Liver (tissue), 7 donors: ENCODE measurements at regions not wholly inside any gene's neighbourhood (a gene's known extent, or its start where the extent isn't known, plus 50 kb on each side); places are given as distances from the start of the nearest gene placed in this dataset.

ENCODE experiments used
- DNase-seq: peaks from one replicate; pipeline ENCODE4 v3.0.0-alpha.2; 2017; ENCODE audit warnings: low spot score
- H3K27ac ChIP-seq, 2 donors: one replicate each; pipeline ENCODE4 v1.7.0; 2013; ENCODE audit warnings: inconsistent platforms in 2 of 2, low read length in 2 of 2, control low read depth in 1 of 2, low read depth in 1 of 2, mild to moderate bottlenecking in 1 of 2
- H3K27me3 ChIP-seq, 4 donors: one replicate each; pipeline versions ENCODE4 v1.6.1 to v1.7.0; 2013; ENCODE audit warnings: low read length in 3 of 4, inconsistent platforms in 1 of 4, mild to moderate bottlenecking in 1 of 4, moderate library complexity in 1 of 4; ENCODE audit not compliant: control insufficient read depth in 4 of 4, insufficient read depth in 4 of 4
- H3K36me3 ChIP-seq, 4 donors: one replicate each; pipeline versions ENCODE4 v1.6.1 to v1.7.0; 2013; ENCODE audit warnings: low read length in 3 of 4, mild to moderate bottlenecking in 3 of 4, low read depth in 1 of 4, moderate library complexity in 1 of 4; ENCODE audit not compliant: control insufficient read depth in 4 of 4, insufficient read depth in 3 of 4
- H3K4me1 ChIP-seq, 4 donors: one replicate each; pipeline versions ENCODE4 v1.6.1 to v1.7.0; 2013; ENCODE audit warnings: low read length in 3 of 4, mild to moderate bottlenecking in 3 of 4, moderate library complexity in 1 of 4; ENCODE audit not compliant: control insufficient read depth in 4 of 4, insufficient read depth in 4 of 4
- H3K4me3 ChIP-seq, 3 donors: one replicate each; pipeline versions ENCODE4 v1.6.1 to v1.7.0; 2013; ENCODE audit warnings: low read length in 3 of 3, control low read depth in 1 of 3, low read depth in 1 of 3, mild to moderate bottlenecking in 1 of 3
- H3K9ac ChIP-seq, 2 donors: one replicate each; pipeline ENCODE4 v1.7.0; 2013; ENCODE audit warnings: low read length in 2 of 2, mild to moderate bottlenecking in 2 of 2, moderate library complexity in 2 of 2, control low read depth in 1 of 2, low read depth in 1 of 2
- H3K9me3 ChIP-seq, 4 donors: one replicate each; pipeline versions ENCODE4 v1.6.1 to v1.7.0; 2013; ENCODE audit warnings: low read length in 3 of 4; ENCODE audit not compliant: control insufficient read depth in 4 of 4
- EGR1 ChIP-seq, 2 donors: IDR thresholded peaks; 2 replicates each; pipeline ENCODE4 v1.6.1; 2016 to 2018; ENCODE audit warnings: antibody characterized with exemption in 2 of 2, low read depth in 2 of 2
- FOXA1 ChIP-seq: IDR thresholded peaks from 2 replicates; pipeline ENCODE4 v1.6.1; 2016; ENCODE audit warnings: antibody characterized with exemption
- FOXA2 ChIP-seq: IDR thresholded peaks from 2 replicates; pipeline ENCODE4 v1.6.1; 2016; ENCODE audit warnings: antibody characterized with exemption
- GABPA ChIP-seq, 2 donors: IDR thresholded peaks in 1 of 2; conservative IDR thresholded peaks in 1 of 2; 2 replicates each; pipeline ENCODE4 v1.6.1; 2016; ENCODE audit warnings: antibody characterized with exemption in 2 of 2, mild to moderate bottlenecking in 1 of 2, moderate library complexity in 1 of 2
- HNF4A ChIP-seq, 2 donors: conservative IDR thresholded peaks; 2 replicates each; pipeline ENCODE4 v1.6.1; 2016; ENCODE audit warnings: antibody characterized with exemption in 2 of 2, mild to moderate bottlenecking in 2 of 2
- HNF4G ChIP-seq: IDR thresholded peaks from 2 replicates; pipeline ENCODE4 v1.6.1; 2016; ENCODE audit warnings: antibody characterized with exemption
- JUND ChIP-seq, 2 donors: IDR thresholded peaks; 2 replicates each; pipeline ENCODE4 v1.6.1; 2016; ENCODE audit warnings: antibody characterized with exemption in 2 of 2
- NR2F2 ChIP-seq: IDR thresholded peaks from 2 replicates; pipeline ENCODE4 v1.6.1; 2016; ENCODE audit warnings: antibody characterized with exemption
- RAD21 ChIP-seq, 2 donors: IDR thresholded peaks; 2 replicates each; pipeline ENCODE4 v1.6.1; 2016; ENCODE audit warnings: antibody characterized with exemption in 2 of 2, mild to moderate bottlenecking in 2 of 2
- RXRA ChIP-seq, 2 donors: IDR thresholded peaks; 2 replicates each; pipeline ENCODE4 v1.6.1; 2017 to 2018; ENCODE audit warnings: antibody characterized with exemption in 2 of 2, mild to moderate bottlenecking in 1 of 2
- SP1 ChIP-seq: IDR thresholded peaks from 2 replicates; pipeline ENCODE4 v1.6.1; 2018; ENCODE audit warnings: antibody characterized with exemption, mild to moderate bottlenecking
- TAF1 ChIP-seq: conservative IDR thresholded peaks from 2 replicates; pipeline ENCODE4 v1.6.1; 2016; ENCODE audit warnings: antibody characterized with exemption, mild to moderate bottlenecking
- YY1 ChIP-seq: IDR thresholded peaks from 2 replicates; pipeline ENCODE4 v1.6.1; 2016; ENCODE audit warnings: antibody characterized with exemption, mild to moderate bottlenecking
- WGBS: extraction: QIAGEN DNeasy Blood & Tissue Kit; methylation state at CpG from one replicate; pipeline ENCODE4 v1.1.7; 2013; 5-methylcytosine and 5-hydroxymethylcytosine counted together
- TF ChIP-seq, protein P1 (sequence below): IDR thresholded peaks from 2 replicates; pipeline ENCODE4 v1.6.1; 2016; ENCODE audit warnings: antibody characterized with exemption
- TF ChIP-seq, protein P2 (sequence below): IDR thresholded peaks from 2 replicates; pipeline ENCODE4 v1.6.1; 2016; ENCODE audit warnings: antibody characterized with exemption, mild to moderate bottlenecking
- TF ChIP-seq, protein P3 (sequence below): IDR thresholded peaks from 2 replicates; pipeline ENCODE4 v1.6.1; 2016; ENCODE audit warnings: antibody characterized with exemption
- donor health status: healthy.
- donor health status: healthy.
- donor health status: healthy.
- donor health status: healthy.

DNA sequence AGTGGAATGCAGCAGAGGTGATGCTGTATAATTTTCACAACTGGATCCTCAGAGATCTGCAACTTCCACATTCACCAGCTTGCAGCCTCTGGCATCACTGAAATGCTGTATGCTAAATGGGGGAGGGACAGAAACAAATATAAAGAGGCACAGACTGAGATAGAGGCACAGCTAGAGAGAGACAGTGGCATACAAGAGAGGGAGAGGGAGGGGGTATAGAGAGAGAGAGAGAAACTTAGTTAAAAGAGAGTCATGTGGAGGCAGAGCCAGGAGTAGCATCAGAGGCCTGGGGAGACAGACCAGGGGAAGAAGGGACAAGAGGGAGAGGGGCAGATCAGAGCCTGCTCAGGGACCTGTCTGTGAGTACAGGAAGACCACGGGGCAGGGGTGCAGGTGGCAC is 84.5 kb upstream of the GRIK3 start:
- H3K27ac ChIP-seq: no peak overlapping the region
- 37% methylated on average over 1 of the region's 1 CpG for WGBS
- no peak for DNase-seq
- H3K4me3 ChIP-seq: no peak overlapping the region
- H3K27me3 ChIP-seq: peaks cover 2 to 7% (median 3%) of the 10 kb centered on the region in 4 donors
- H3K9ac ChIP-seq: no peak overlapping the region
- H3K9me3 ChIP-seq: peaks cover 0 to 2% (median 0%) of the 10 kb centered on the region in 4 donors
- TF ChIP-seq GABPA (IDR thresholded peaks at IDR 0.05 in 1 of 2, conservative IDR thresholded peaks at IDR 0.05 in 1 of 2) (no peak), JUND (IDR thresholded peaks at IDR 0.05) (no peak), YY1 (no peak), FOXA1 (no peak), RXRA (IDR thresholded peaks at IDR 0.05) (no peak), TAF1 (no peak), NR2F2 (no peak), HNF4G (no peak), EGR1 (IDR thresholded peaks at IDR 0.05; ENCODE audit: low read depth in 2 of 2) (no peak), HNF4A (conservative IDR thresholded peaks at IDR 0.05) (no peak), FOXA2 (no peak), SP1 (no peak)
- TF ChIP-seq, protein P1, sequence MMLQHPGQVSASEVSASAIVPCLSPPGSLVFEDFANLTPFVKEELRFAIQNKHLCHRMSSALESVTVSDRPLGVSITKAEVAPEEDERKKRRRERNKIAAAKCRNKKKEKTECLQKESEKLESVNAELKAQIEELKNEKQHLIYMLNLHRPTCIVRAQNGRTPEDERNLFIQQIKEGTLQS: no peak
- TF ChIP-seq, protein P2, sequence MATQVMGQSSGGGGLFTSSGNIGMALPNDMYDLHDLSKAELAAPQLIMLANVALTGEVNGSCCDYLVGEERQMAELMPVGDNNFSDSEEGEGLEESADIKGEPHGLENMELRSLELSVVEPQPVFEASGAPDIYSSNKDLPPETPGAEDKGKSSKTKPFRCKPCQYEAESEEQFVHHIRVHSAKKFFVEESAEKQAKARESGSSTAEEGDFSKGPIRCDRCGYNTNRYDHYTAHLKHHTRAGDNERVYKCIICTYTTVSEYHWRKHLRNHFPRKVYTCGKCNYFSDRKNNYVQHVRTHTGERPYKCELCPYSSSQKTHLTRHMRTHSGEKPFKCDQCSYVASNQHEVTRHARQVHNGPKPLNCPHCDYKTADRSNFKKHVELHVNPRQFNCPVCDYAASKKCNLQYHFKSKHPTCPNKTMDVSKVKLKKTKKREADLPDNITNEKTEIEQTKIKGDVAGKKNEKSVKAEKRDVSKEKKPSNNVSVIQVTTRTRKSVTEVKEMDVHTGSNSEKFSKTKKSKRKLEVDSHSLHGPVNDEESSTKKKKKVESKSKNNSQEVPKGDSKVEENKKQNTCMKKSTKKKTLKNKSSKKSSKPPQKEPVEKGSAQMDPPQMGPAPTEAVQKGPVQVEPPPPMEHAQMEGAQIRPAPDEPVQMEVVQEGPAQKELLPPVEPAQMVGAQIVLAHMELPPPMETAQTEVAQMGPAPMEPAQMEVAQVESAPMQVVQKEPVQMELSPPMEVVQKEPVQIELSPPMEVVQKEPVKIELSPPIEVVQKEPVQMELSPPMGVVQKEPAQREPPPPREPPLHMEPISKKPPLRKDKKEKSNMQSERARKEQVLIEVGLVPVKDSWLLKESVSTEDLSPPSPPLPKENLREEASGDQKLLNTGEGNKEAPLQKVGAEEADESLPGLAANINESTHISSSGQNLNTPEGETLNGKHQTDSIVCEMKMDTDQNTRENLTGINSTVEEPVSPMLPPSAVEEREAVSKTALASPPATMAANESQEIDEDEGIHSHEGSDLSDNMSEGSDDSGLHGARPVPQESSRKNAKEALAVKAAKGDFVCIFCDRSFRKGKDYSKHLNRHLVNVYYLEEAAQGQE: no peak
- TF ChIP-seq, protein P3, sequence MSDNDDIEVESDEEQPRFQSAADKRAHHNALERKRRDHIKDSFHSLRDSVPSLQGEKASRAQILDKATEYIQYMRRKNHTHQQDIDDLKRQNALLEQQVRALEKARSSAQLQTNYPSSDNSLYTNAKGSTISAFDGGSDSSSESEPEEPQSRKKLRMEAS: no peak
- H3K4me1 ChIP-seq: no peaks in the 10 kb centered on the region
- H3K36me3 ChIP-seq: no peaks in the 10 kb centered on the region

DNA sequence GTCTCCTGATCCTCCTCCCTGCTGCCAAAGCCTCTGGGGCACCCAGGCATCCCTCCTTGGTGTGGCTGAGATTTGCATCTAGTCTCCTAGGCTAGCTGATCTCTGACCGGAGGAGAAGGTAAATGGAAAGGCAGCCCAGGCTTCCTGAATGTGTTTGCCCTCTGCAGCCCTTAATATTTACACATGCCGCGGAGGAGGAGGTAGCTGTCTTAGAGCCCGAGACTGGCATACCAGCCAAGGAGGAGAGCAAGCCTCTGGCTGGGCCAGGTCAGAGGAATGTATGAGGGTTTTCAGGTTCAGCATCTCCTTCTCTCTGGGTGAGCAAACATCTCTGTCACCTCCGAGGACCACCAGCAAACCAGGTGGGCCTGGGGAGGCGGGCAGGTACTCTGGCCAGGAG is 86.0 kb upstream of the GRIK3 start:
- H3K4me3 ChIP-seq: no peak overlapping the region
- H3K9me3 ChIP-seq: peaks cover 0 to 2% (median 0%) of the 10 kb centered on the region in 4 donors
- peaks cover 2 to 7% (median 3%) of the 10 kb centered on the region in 4 donors for H3K27me3 ChIP-seq
- TF ChIP-seq EGR1 (IDR thresholded peaks at IDR 0.05; ENCODE audit: low read depth in 2 of 2) (no peak), TAF1 (no peak), RAD21 (IDR thresholded peaks at IDR 0.05) (no peak), FOXA2 (no peak), HNF4A (conservative IDR thresholded peaks at IDR 0.05) (no peak)
- H3K9ac ChIP-seq: no peak overlapping the region
- no peaks in the 10 kb centered on the region for H3K36me3 ChIP-seq
- H3K27ac ChIP-seq: no peak overlapping the region
- no peak for DNase-seq
- WGBS: 44% methylated on average over 6 of the region's 6 CpGs
- H3K4me1 ChIP-seq: no peaks in the 10 kb centered on the region
